Ramos (cell line): ENCODE measurements at regions not wholly inside any gene's neighbourhood (a gene's known extent, or its start where the extent isn't known, plus 50 kb on each side); places are given as distances from the start of the nearest gene placed in this dataset.

Experiments used
- in situ Hi-C: fragments of 300-500 bp; cut with MboI; formaldehyde crosslinking; loops from one replicate; pipeline ENCODE4 v1.14.3; 2022; ENCODE audit warnings: low sequenced_read_pairs; ENCODE audit not compliant: unreplicated experiment

- in situ Hi-C loops, result no loop called here
These were observed 50.4 kb upstream of the CIBAR2 start for GRCh38 chr16:85162478-85163277.

GRCh38 chr16:85163278-85164112, 51.2 kb upstream of the CIBAR2 start:
- in situ Hi-C loops, result no loop called here

- in situ Hi-C loops, result no loop called here
These were observed 52.2 kb upstream of the CIBAR2 start for GRCh38 chr16:85164431-85164830.

GRCh38 chr16:85164838-85165516, 52.7 kb upstream of the CIBAR2 start:
- in situ Hi-C loops, result no loop called here

- in situ Hi-C loops, result no loop called here
These were observed 53.5 kb upstream of the CIBAR2 start for GRCh38 chr16:85165781-85166180.

GRCh38 chr16:85166281-85166680, 54.0 kb upstream of the CIBAR2 start:
- in situ Hi-C loops, result no loop called here

- in situ Hi-C loops, result no loop called here
These were observed 54.7 kb upstream of the CIBAR2 start for GRCh38 chr16:85166699-85167588.

- in situ Hi-C loops, result no loop called here
These were observed 55.6 kb upstream of the CIBAR2 start for GRCh38 chr16:85167589-85168537.

- in situ Hi-C loops, result no loop called here
These were observed 56.5 kb upstream of the CIBAR2 start for GRCh38 chr16:85168732-85169256.

GRCh38 chr16:85169333-85170065, 57.2 kb upstream of the CIBAR2 start:
- in situ Hi-C loops, result no loop called here

GRCh38 chr16:85170066-85170491, 57.8 kb upstream of the CIBAR2 start:
- in situ Hi-C loops, result no loop called here

GRCh38 chr16:85170590-85171003, 58.3 kb upstream of the CIBAR2 start:
- in situ Hi-C loops, result no loop called here

GRCh38 chr16:85171004-85171758, 58.9 kb upstream of the CIBAR2 start:
- in situ Hi-C loops, result no loop called here

- in situ Hi-C loops, result no loop called here
These were observed 59.6 kb upstream of the CIBAR2 start for GRCh38 chr16:85171759-85172454.

GRCh38 chr16:85172455-85173145, 60.3 kb upstream of the CIBAR2 start:
- in situ Hi-C loops, result no loop called here
